ENCODE measurements at regions not wholly inside any gene's neighbourhood (a gene's known extent, or its start where the extent isn't known, plus 50 kb on each side); places are given as distances from the start of the nearest gene placed in this dataset.

- TF ChIP-seq CSRNP3 (CRISPR knock-in tag; IDR thresholded peaks at IDR 0.05) (no peak), OSR1 (CRISPR knock-in tag; IDR thresholded peaks at IDR 0.05) (peak; percentile 69; the same call in 1 of the 2 replicates), BACH2 (CRISPR knock-in tag; IDR thresholded peaks at IDR 0.05; ENCODE audit: borderline replicate concordance) (no peak), ZFP30 (CRISPR knock-in tag; IDR thresholded peaks at IDR 0.05) (no peak), ZNF565 (CRISPR knock-in tag; conservative IDR thresholded peaks at IDR 0.05; ENCODE audit: low read depth) (no peak), SNAI2 (CRISPR knock-in tag; IDR thresholded peaks at IDR 0.05) (no peak), RARB (CRISPR knock-in tag; IDR thresholded peaks at IDR 0.05) (no peak; the same call in 1 of the 2 replicates), ARNTL (CRISPR knock-in tag; IDR thresholded peaks at IDR 0.05; ENCODE audit: borderline replicate concordance, low read depth) (no peak), ZNF8 (CRISPR knock-in tag; IDR thresholded peaks at IDR 0.05) (no peak), ZNF70 (CRISPR knock-in tag; IDR thresholded peaks at IDR 0.05) (no peak)
- TF ChIP-seq, protein P1, sequence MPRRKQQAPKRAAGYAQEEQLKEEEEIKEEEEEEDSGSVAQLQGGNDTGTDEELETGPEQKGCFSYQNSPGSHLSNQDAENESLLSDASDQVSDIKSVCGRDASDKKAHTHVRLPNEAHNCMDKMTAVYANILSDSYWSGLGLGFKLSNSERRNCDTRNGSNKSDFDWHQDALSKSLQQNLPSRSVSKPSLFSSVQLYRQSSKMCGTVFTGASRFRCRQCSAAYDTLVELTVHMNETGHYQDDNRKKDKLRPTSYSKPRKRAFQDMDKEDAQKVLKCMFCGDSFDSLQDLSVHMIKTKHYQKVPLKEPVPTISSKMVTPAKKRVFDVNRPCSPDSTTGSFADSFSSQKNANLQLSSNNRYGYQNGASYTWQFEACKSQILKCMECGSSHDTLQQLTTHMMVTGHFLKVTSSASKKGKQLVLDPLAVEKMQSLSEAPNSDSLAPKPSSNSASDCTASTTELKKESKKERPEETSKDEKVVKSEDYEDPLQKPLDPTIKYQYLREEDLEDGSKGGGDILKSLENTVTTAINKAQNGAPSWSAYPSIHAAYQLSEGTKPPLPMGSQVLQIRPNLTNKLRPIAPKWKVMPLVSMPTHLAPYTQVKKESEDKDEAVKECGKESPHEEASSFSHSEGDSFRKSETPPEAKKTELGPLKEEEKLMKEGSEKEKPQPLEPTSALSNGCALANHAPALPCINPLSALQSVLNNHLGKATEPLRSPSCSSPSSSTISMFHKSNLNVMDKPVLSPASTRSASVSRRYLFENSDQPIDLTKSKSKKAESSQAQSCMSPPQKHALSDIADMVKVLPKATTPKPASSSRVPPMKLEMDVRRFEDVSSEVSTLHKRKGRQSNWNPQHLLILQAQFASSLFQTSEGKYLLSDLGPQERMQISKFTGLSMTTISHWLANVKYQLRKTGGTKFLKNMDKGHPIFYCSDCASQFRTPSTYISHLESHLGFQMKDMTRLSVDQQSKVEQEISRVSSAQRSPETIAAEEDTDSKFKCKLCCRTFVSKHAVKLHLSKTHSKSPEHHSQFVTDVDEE (CRISPR knock-in tag; IDR thresholded peaks at IDR 0.05), result no peak
- TF ChIP-seq, protein P2, sequence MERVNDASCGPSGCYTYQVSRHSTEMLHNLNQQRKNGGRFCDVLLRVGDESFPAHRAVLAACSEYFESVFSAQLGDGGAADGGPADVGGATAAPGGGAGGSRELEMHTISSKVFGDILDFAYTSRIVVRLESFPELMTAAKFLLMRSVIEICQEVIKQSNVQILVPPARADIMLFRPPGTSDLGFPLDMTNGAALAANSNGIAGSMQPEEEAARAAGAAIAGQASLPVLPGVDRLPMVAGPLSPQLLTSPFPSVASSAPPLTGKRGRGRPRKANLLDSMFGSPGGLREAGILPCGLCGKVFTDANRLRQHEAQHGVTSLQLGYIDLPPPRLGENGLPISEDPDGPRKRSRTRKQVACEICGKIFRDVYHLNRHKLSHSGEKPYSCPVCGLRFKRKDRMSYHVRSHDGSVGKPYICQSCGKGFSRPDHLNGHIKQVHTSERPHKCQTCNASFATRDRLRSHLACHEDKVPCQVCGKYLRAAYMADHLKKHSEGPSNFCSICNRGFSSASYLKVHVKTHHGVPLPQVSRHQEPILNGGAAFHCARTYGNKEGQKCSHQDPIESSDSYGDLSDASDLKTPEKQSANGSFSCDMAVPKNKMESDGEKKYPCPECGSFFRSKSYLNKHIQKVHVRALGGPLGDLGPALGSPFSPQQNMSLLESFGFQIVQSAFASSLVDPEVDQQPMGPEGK (CRISPR knock-in tag; IDR thresholded peaks at IDR 0.05; ENCODE audit: borderline replicate concordance), result no peak
Observed at GRCh38 chr1:188669728-188670382, 1807.8 kb downstream of the BRINP3 start.

Data from SK-N-SH treated with all-trans-retinoic acid at 6 μM for 48 hours (cell line).